Thyroid gland (tissue), 4 donors: ENCODE measurements at regions not wholly inside any gene's neighbourhood (a gene's known extent, or its start where the extent isn't known, plus 50 kb on each side); places are given as distances from the start of the nearest gene placed in this dataset.

Experiments used
- POLR2A ChIP-seq, 2 donors: fragments of 450-650 bp; IDR thresholded peaks; one replicate each; pipeline ENCODE4 v1.6.1; 2017; ENCODE audit warnings: antibody characterized with exemption in 2 of 2, mild to moderate bottlenecking in 2 of 2, moderate library complexity in 1 of 2
- TF ChIP-seq, protein P1 (sequence below), 6 experiments: fragments of 200-600 bp in 3 of 6; fragments of 450-650 bp in 3 of 6; sonication (generic) in 3 of 6; IDR thresholded peaks; one replicate each; pipeline ENCODE4 v1.5.1; 2016 to 2019; ENCODE audit warnings: antibody characterized with exemption in 6 of 6, mild to moderate bottlenecking in 2 of 6, inconsistent platforms in 1 of 6, moderate library complexity in 1 of 6

DNA sequence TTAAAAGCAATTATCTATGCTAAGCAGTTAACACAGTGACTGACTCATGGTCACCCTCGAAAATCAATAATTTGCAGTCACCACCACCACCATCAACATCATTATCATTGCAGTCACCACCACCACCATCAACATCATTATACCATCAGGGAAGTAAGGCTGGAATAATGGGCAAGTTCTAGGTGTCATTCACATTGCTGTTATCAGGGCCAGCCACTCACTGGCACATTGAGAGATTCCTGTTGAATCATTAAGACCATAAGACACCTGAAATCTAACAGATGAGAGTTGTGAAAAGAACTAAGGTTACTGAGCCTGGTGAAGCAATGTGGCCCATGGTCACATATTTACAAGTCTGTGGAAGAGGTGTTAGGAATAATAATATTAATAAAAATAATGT, 247.7 kb upstream of the BOD1L1 start:
- TF ChIP-seq, protein P1, sequence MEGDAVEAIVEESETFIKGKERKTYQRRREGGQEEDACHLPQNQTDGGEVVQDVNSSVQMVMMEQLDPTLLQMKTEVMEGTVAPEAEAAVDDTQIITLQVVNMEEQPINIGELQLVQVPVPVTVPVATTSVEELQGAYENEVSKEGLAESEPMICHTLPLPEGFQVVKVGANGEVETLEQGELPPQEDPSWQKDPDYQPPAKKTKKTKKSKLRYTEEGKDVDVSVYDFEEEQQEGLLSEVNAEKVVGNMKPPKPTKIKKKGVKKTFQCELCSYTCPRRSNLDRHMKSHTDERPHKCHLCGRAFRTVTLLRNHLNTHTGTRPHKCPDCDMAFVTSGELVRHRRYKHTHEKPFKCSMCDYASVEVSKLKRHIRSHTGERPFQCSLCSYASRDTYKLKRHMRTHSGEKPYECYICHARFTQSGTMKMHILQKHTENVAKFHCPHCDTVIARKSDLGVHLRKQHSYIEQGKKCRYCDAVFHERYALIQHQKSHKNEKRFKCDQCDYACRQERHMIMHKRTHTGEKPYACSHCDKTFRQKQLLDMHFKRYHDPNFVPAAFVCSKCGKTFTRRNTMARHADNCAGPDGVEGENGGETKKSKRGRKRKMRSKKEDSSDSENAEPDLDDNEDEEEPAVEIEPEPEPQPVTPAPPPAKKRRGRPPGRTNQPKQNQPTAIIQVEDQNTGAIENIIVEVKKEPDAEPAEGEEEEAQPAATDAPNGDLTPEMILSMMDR (IDR thresholded peaks at IDR 0.05) = no peak
- TF ChIP-seq POLR2A (IDR thresholded peaks at IDR 0.05) = no peak
